HFFc6 (cell line): ENCODE measurements at regions not wholly inside any gene's neighbourhood (a gene's known extent, or its start where the extent isn't known, plus 50 kb on each side); places are given as distances from the start of the nearest gene placed in this dataset.

Experiments used
- DNase-seq: peaks from one replicate; pipeline ENCODE4 v3.0.0-alpha.2; 2018
- H3K27ac Mint-ChIP-seq: 2 replicates; pipeline ENCODE4 v1.8.0; 2020; ENCODE audit warnings: mild to moderate bottlenecking, mixed read lengths
- H3K27me3 Mint-ChIP-seq: 2 replicates; pipeline ENCODE4 v1.8.0; 2021; ENCODE audit warnings: mild to moderate bottlenecking, moderate library complexity, mixed read lengths; ENCODE audit not compliant: insufficient read depth
- H3K36me3 Mint-ChIP-seq: 2 replicates; pipeline ENCODE4 v1.8.0; 2021; ENCODE audit warnings: low read depth, mixed read lengths
- H3K4me1 Mint-ChIP-seq: 2 replicates; pipeline ENCODE4 v1.8.0; 2020; ENCODE audit warnings: low read depth, mixed read lengths
- H3K4me3 Mint-ChIP-seq: 2 replicates; pipeline ENCODE4 v1.8.0; 2020; ENCODE audit warnings: mild to moderate bottlenecking, moderate library complexity, mixed read lengths
- H3K9me3 Mint-ChIP-seq: 2 replicates; pipeline ENCODE4 v1.8.0; 2020; ENCODE audit warnings: mild to moderate bottlenecking, mixed read lengths
- CTCF ChIP-seq: fragments of 200-600 bp; sonication (generic); IDR thresholded peaks from 2 replicates; pipeline ENCODE4 v1.5.0; 2021; ENCODE audit warnings: antibody characterized with exemption, mild to moderate bottlenecking

GRCh38 chr6:78438135-78438534 is 429.2 kb upstream of the IRAK1BP1 start:
- no peaks in the 10 kb centered on the region for H3K4me1 Mint-ChIP-seq

GRCh38 chr6:78460711-78461110 is 406.6 kb upstream of the IRAK1BP1 start:
- Mint-ChIP-seq H3K4me1 (no peaks in the 10 kb centered on the region), H3K27ac (no peak overlapping the region), H3K4me3 (no peak overlapping the region), H3K36me3 (no peaks in the 10 kb centered on the region), H3K27me3 (no peaks in the 10 kb centered on the region), H3K9me3 (no peaks in the 10 kb centered on the region)
- DNase-seq, result no peak
- TF ChIP-seq CTCF, result no peak

More at GRCh38 chr6:78438135-78438534, 429.2 kb upstream of the IRAK1BP1 start:
- Mint-ChIP-seq H3K9me3 (no peaks in the 10 kb centered on the region), H3K27ac (no peak overlapping the region), H3K27me3 (no peaks in the 10 kb centered on the region; the same call in 1 of the 2 replicates), H3K36me3 (no peaks in the 10 kb centered on the region), H3K4me3 (no peak overlapping the region)
- no peak for DNase-seq
- no peak for TF ChIP-seq CTCF

GRCh38 chr6:78462728-78463127 is 404.6 kb upstream of the IRAK1BP1 start:
- TF ChIP-seq CTCF, result no peak
- no peaks in the 10 kb centered on the region; the same call in 1 of the 2 replicates for H3K9me3 Mint-ChIP-seq
- no peaks in the 10 kb centered on the region for H3K36me3 Mint-ChIP-seq
- no peaks in the 10 kb centered on the region for H3K27me3 Mint-ChIP-seq
- no peak overlapping the region for H3K4me3 Mint-ChIP-seq
- no peak overlapping the region for H3K27ac Mint-ChIP-seq
- DNase-seq, result no peak
- no peaks in the 10 kb centered on the region for H3K4me1 Mint-ChIP-seq

- no peak overlapping the region for H3K4me3 Mint-ChIP-seq
These were observed 402.2 kb upstream of the IRAK1BP1 start for GRCh38 chr6:78465059-78465634.

GRCh38 chr6:78476561-78476960 is 390.8 kb upstream of the IRAK1BP1 start:
- H3K36me3 Mint-ChIP-seq, result no peaks in the 10 kb centered on the region
- no peaks in the 10 kb centered on the region for H3K4me1 Mint-ChIP-seq
- H3K27ac Mint-ChIP-seq, result no peak overlapping the region
- TF ChIP-seq CTCF, result no peak
- peaks cover 1% of the 10 kb centered on the region for H3K27me3 Mint-ChIP-seq
- no peaks in the 10 kb centered on the region for H3K9me3 Mint-ChIP-seq
- no peak for DNase-seq
- no peak overlapping the region for H3K4me3 Mint-ChIP-seq

More at GRCh38 chr6:78465059-78465634, 402.2 kb upstream of the IRAK1BP1 start:
- no peaks in the 10 kb centered on the region; the same call in 1 of the 2 replicates for H3K9me3 Mint-ChIP-seq
- DNase-seq, result no peak
- TF ChIP-seq CTCF, result no peak
- no peaks in the 10 kb centered on the region; the same call in 1 of the 2 replicates for H3K36me3 Mint-ChIP-seq
- H3K4me1 Mint-ChIP-seq, result no peaks in the 10 kb centered on the region
- H3K27me3 Mint-ChIP-seq, result no peaks in the 10 kb centered on the region; the same call in none of the 2 replicates
- no peak overlapping the region for H3K27ac Mint-ChIP-seq
